ENCODE measurements at regions not wholly inside any gene's neighbourhood (a gene's known extent, or its start where the extent isn't known, plus 50 kb on each side); places are given as distances from the start of the nearest gene placed in this dataset.

DNA sequence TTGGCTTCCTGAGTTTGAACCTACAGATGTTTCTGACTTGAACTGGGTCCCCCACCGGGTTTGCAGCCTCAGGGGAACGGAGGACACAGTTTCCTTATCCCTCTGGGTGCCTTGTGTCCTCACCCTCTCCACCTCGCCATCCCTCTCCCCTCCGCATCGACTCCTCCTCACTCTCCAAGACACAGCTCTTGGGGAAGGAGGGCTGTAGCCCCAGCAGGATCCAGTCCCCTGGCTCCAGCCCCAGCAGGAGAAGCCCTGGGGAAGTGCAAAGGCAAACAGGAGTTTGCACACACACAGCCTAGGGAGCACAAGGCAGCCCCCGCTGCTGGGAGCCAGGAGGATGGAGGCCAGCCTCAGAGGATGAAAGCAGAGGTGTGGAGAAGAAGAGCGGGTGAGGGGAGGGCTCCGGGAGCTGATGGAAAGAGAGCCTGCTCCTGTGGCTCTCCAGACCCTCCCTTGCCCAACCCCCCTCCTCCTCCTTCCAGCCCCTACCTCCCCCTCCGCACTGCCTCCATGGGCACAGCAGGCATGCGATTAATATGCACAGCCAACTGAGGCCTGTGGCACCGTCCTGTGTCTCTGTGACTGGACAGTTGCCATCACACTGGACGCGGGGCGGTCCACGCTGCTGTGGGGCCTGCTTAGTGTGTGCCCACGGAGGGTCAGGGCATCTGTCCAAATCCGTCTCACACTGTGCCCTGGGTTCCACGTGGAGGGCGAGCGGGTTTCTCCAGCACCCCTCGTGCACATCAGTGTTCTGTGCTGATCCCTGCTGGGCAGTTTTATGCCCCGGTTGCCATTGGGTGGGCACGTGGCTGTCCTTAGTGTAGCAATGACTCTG, 193.7 kb upstream of the DIO3 start:
- no peak for TF ChIP-seq CTCF (IDR thresholded peaks at IDR 0.05; ENCODE audit: low read depth, low read length, missing control alignments)
- no peak overlapping the region for H3K27ac ChIP-seq
- in situ Hi-C loops (cut with HindIII; ENCODE audit: low pct_ligation_motif_present, low sequenced_read_pairs) = no loop called here
- H3K4me3 ChIP-seq (ENCODE audit: low read depth, low read length) = no peak overlapping the region
- H3K36me3 ChIP-seq (replicated peaks) = no peaks in the 10 kb centered on the region
- no peaks in the 10 kb centered on the region for H3K27me3 ChIP-seq (replicated peaks)
- DNase-seq = no peak

DNA sequence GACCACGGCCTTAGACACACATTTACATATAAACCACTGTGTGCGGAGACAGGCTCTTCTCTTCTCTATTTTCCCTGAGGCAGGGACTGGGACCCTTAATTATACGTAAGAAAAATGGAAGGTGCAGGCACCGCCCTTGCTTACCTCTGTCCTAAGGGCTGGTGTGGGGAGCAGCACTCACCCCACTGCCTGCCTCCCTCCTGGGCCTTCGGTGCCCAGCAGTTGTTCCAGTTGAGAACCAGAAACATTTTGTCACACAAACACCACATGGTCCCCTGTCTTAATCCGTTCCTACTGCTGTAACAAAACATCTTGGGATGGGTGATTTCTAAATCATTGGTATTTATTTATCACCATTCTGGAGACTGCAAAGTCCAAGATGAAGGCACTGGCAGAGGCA, 192.7 kb upstream of the DIO3 start:
- Histone ChIP-seq H3K27ac (no peak overlapping the region), H3K36me3 (replicated peaks) (no peaks in the 10 kb centered on the region), H3K27me3 (replicated peaks) (no peaks in the 10 kb centered on the region), H3K4me3 (ENCODE audit: low read depth, low read length) (no peak overlapping the region)
- TF ChIP-seq CTCF (IDR thresholded peaks at IDR 0.05; ENCODE audit: low read depth, low read length, missing control alignments) = no peak
- in situ Hi-C loops (cut with HindIII; ENCODE audit: low pct_ligation_motif_present, low sequenced_read_pairs) = no loop called here
- DNase-seq = no peak

DNA sequence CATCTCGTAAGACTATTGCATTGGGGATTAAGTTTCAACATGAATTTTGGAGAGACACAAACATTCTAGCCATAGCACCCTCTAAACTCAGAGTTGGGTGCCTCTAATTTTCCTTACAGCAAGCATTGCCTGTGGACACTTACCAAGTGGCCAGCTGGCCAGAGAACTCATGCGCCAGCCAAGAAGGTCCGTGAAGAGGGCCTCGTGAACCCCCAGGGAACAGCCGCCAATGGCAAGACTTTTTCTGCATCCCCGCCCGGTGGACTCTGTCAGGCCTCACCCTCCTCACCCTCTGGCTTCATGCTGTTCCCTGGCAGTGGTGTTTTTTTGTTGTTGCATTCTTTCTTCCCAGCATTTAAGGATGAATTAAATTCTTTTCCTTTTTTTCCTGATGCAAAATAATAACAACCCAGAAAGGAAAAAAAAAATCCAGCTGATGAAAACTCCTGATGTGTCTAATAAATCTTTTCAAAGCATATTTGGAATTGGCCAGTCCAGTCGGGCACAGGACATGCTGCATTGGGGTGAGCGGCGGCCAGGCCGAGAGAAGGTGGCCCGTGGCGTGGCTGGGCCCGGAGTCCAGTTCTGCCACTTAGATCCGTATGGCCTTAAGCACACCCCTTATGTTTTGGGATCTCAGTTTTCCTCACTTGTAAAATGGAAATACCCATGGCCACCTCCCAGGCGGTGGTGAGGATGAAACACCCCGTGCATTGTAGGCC, 191.9 kb upstream of the DIO3 start:
- in situ Hi-C loops (cut with HindIII; ENCODE audit: low pct_ligation_motif_present, low sequenced_read_pairs) = no loop called here
- Histone ChIP-seq H3K4me3 (ENCODE audit: low read depth, low read length) (no peak overlapping the region), H3K27me3 (replicated peaks) (no peaks in the 10 kb centered on the region), H3K36me3 (replicated peaks) (no peaks in the 10 kb centered on the region), H3K27ac (no peak overlapping the region)
- TF ChIP-seq CTCF (IDR thresholded peaks at IDR 0.05; ENCODE audit: low read depth, low read length, missing control alignments) = no peak
- no peak for DNase-seq

DNA sequence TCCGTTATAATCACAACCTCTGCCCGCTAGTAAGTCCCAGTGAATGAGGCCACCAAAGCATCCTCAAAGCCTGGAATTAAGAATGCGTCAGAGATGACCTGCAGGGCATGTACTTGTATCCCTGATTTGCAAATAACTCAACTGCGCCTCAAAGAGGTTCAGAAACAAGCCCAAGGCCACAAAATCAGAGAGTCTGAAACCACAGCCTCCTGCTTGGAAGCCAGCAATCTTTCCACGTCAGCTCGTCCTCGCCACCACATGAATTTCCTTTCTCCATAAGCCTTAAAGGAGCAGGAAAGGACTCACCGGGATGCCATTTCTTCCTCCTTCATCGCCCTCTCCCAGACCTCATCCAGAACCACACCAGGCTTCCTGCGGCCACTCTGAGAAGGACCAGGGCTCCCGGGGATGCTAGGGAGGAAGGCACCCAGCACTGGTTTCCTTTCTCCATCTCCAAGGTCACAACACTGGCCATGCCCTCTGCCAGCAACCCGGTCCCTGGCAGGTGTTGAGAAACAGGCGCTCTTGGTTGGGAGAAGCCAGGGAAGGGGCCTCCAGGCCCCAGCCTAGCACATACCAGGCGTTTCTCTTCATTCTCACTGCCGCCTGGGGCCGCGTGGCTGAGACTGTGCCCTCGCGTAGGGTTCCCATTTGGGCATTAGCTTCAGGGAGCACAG, 191.2 kb upstream of the DIO3 start:
- no peak for TF ChIP-seq CTCF (IDR thresholded peaks at IDR 0.05; ENCODE audit: low read depth, low read length, missing control alignments)
- Histone ChIP-seq H3K27me3 (replicated peaks) (no peaks in the 10 kb centered on the region), H3K27ac (no peak overlapping the region), H3K36me3 (replicated peaks) (no peaks in the 10 kb centered on the region), H3K4me3 (ENCODE audit: low read depth, low read length) (no peak overlapping the region)
- DNase-seq = no peak
- in situ Hi-C loops (cut with HindIII; ENCODE audit: low pct_ligation_motif_present, low sequenced_read_pairs) = no loop called here

DNA sequence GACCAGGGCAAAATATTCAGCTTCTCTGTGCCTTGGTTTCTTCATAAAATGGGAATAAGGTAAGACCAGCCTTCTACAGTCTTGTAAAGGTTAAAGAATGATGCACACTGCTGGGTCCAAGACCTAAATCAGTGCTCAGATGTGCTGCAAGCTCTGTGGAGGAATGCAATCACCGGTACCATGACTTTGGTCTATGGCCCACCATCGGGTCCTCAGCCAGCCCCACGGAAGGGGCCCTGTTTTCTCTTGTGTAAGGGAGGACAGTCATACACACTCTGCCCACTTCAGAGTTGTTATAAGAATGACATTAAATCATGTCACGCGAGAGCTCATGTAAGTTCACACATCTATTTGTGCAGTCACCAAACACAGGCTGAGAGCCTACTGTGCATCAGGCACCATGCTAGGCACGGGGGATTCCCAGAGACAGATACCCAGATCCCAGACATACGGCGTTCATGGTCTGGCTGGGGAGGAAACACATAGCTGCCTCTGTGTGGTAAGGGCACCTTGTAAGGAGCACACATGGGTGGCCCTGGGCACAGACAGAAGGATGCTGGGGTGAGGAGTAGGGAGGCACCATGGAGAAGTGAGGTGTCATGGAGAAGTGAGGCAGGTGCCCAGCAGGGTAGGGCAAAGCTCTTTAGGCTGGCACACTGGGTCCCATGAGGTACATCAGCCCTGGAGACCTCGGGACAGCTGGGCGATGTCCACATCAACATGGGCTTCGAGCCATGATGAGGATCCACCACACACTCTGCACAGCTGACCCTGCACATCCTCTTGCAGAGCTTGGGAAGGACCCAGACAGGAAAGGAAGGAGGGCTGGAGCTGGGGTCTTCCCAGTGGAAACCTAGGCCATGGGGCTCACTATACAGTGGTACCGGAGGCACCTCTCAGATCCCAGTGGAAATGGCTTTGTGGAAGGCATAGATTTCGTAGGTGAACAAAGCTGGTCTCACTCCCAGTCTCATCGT, 190.4 kb upstream of the DIO3 start:
- no peak for TF ChIP-seq CTCF (IDR thresholded peaks at IDR 0.05; ENCODE audit: low read depth, low read length, missing control alignments)
- H3K27ac ChIP-seq = no peak overlapping the region
- in situ Hi-C loops (cut with HindIII; ENCODE audit: low pct_ligation_motif_present, low sequenced_read_pairs) = no loop called here

More for the DNA sequence above, 190.4 kb upstream of the DIO3 start:
- Histone ChIP-seq H3K36me3 (replicated peaks) (no peaks in the 10 kb centered on the region), H3K27me3 (replicated peaks) (no peaks in the 10 kb centered on the region), H3K4me3 (ENCODE audit: low read depth, low read length) (no peak overlapping the region)
- no peak for DNase-seq

All from brain microvascular endothelial cell (primary cell).